KMS-11 (cell line): ENCODE measurements at regions not wholly inside any gene's neighbourhood (a gene's known extent, or its start where the extent isn't known, plus 50 kb on each side); places are given as distances from the start of the nearest gene placed in this dataset.

ENCODE experiments used
- H2AFZ ChIP-seq: fragments of 200-600 bp; sonication (generic); 2 replicates; pipeline ENCODE4 v1.6.1; 2016; ENCODE audit warnings: antibody characterized with exemption, mixed run types, low read depth
- H3K27ac ChIP-seq: fragments of 200-600 bp; sonication (generic); 2 replicates; pipeline ENCODE4 v1.6.1; 2016; ENCODE audit warnings: mild to moderate bottlenecking, mixed run types
- H3K27me3 ChIP-seq: fragments of 200-600 bp; sonication (generic); 2 replicates; pipeline ENCODE4 v1.6.1; 2017; ENCODE audit warnings: mild to moderate bottlenecking, low read depth, mixed run types, moderate library complexity; ENCODE audit not compliant: insufficient read depth
- H3K36me3 ChIP-seq: fragments of 200-600 bp; sonication (generic); 2 replicates; pipeline ENCODE4 v1.6.1; 2017; ENCODE audit warnings: mild to moderate bottlenecking, mixed run types; ENCODE audit not compliant: insufficient read depth
- H3K4me1 ChIP-seq: fragments of 200-600 bp; sonication (generic); 2 replicates; pipeline ENCODE4 v1.6.1; 2016; ENCODE audit warnings: mild to moderate bottlenecking, low read depth, mixed run types; ENCODE audit not compliant: poor library complexity, severe bottlenecking
- H3K4me2 ChIP-seq: fragments of 200-600 bp; sonication (generic); 2 replicates; pipeline ENCODE4 v1.7.0; 2016; ENCODE audit warnings: mild to moderate bottlenecking, mixed run types
- H3K4me3 ChIP-seq: fragments of 200-600 bp; sonication (generic); IDR thresholded peaks from 2 replicates; pipeline ENCODE4 v1.6.1; 2017; ENCODE audit warnings: low read depth, low read length, mixed read lengths; ENCODE audit not compliant: insufficient read depth
- H3K79me2 ChIP-seq: fragments of 200-600 bp; sonication (generic); 2 replicates; pipeline ENCODE4 v1.6.1; 2016; ENCODE audit warnings: low read depth, mixed run types; ENCODE audit not compliant: insufficient read depth
- H3K9ac ChIP-seq: fragments of 200-600 bp; sonication (generic); 2 replicates; pipeline ENCODE4 v1.6.1; 2016; ENCODE audit warnings: mild to moderate bottlenecking, mixed run types
- H4K20me1 ChIP-seq: fragments of 200-600 bp; sonication (generic); 2 replicates; pipeline ENCODE4 v1.6.1; 2016; ENCODE audit warnings: mild to moderate bottlenecking, mixed run types; ENCODE audit not compliant: insufficient read depth
- TF ChIP-seq, protein P1 (sequence below): fragments of 200-600 bp; sonication (generic); conservative IDR thresholded peaks from 2 replicates; pipeline ENCODE4 v1.6.1; 2017; ENCODE audit warnings: low read depth, mild to moderate bottlenecking, antibody characterized with exemption, low read length, moderate library complexity, mixed read lengths

DNA sequence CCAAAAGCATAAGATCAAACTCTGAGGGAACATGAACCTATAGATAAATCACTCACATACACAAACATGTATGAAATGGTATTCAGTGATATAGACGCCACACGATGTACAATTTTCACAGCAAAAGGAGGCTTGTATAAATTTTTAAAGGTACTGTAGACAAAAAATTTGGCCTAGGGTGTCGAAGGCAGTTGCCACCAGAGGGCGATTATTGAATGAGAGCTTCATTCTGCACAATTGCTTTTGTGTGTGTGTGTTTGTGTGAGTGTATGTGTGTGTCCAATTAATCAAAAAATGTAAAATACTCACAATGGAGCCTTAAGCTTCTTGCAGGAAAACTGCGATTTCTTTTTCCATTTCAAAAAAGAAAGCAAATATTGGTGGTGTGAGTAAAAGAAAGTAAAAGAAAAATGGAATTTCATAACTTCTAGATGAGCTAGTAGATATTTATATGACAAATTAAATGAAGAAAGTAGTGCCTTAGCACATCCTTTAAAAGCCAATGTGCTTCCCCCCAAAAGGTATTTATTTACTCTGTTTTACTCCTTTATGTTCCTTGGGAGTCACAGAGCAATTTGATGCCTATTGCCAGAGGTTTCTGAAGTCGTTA lies 800.1 kb downstream of the SATB2 start:
- H3K4me1 ChIP-seq: no peaks in the 10 kb centered on the region
- H3K27ac ChIP-seq: no peak overlapping the region
- H3K36me3 ChIP-seq: no peaks in the 10 kb centered on the region
- no peaks in the 10 kb centered on the region for H3K79me2 ChIP-seq
- H3K4me2 ChIP-seq: no peak overlapping the region
- H3K27me3 ChIP-seq: no peaks in the 10 kb centered on the region
- no peaks in the 10 kb centered on the region for H4K20me1 ChIP-seq
- TF ChIP-seq, protein P1, sequence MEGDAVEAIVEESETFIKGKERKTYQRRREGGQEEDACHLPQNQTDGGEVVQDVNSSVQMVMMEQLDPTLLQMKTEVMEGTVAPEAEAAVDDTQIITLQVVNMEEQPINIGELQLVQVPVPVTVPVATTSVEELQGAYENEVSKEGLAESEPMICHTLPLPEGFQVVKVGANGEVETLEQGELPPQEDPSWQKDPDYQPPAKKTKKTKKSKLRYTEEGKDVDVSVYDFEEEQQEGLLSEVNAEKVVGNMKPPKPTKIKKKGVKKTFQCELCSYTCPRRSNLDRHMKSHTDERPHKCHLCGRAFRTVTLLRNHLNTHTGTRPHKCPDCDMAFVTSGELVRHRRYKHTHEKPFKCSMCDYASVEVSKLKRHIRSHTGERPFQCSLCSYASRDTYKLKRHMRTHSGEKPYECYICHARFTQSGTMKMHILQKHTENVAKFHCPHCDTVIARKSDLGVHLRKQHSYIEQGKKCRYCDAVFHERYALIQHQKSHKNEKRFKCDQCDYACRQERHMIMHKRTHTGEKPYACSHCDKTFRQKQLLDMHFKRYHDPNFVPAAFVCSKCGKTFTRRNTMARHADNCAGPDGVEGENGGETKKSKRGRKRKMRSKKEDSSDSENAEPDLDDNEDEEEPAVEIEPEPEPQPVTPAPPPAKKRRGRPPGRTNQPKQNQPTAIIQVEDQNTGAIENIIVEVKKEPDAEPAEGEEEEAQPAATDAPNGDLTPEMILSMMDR: peak; percentile 60
- no peak overlapping the region for H3K4me3 ChIP-seq
- H3K9ac ChIP-seq: no peak overlapping the region
- H2AFZ ChIP-seq: no peak overlapping the region

DNA sequence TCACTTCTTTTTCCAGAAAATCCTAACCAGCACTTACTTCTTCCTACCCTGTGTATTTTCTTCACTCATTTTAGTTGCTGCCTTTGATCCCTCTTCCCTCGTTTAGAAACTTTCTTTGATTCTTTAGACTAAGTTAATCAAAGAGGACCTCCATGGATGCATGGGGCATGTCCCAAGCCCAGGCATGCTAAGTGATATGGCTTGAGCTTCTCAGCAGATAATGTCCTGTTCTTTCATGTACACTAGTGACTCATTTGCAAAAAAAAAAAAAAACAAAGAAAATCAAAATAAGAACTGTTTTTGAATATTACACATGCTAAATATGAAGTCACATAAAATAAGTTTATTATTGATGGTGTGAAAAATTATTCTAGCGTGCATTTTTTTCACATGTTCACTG lies 800.9 kb downstream of the SATB2 start:
- Histone ChIP-seq H3K36me3 (no peaks in the 10 kb centered on the region), H3K4me2 (no peak overlapping the region), H3K27ac (no peak overlapping the region), H3K4me1 (no peaks in the 10 kb centered on the region), H2AFZ (no peak overlapping the region), H3K27me3 (no peaks in the 10 kb centered on the region), H4K20me1 (no peaks in the 10 kb centered on the region), H3K9ac (no peak overlapping the region), H3K4me3 (no peak overlapping the region), H3K79me2 (no peaks in the 10 kb centered on the region)
- TF ChIP-seq, protein P1: no peak

DNA sequence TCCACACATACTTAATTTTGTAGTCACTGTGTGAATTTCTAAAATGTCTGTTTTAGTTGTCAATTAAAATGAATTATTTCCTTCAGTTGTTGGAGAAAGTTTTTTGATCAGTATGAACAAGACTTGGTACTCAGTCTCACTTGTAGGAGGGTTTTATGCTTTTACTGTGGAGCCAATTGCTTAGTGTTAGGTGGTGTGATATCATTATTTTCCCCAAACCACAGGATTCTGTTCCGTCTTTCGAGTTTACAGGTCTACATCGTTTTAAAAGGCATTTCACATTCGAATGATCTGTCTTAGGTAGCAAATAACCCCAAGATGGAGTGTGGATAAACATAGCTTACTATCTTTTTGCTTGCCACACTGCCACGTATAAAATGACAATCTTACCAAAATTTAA lies 803.1 kb downstream of the SATB2 start:
- TF ChIP-seq, protein P1: no peak
- Histone ChIP-seq H3K4me1 (no peaks in the 10 kb centered on the region), H4K20me1 (no peaks in the 10 kb centered on the region), H2AFZ (no peak overlapping the region), H3K27me3 (no peaks in the 10 kb centered on the region), H3K9ac (no peak overlapping the region), H3K79me2 (no peaks in the 10 kb centered on the region), H3K27ac (no peak overlapping the region), H3K36me3 (no peaks in the 10 kb centered on the region), H3K4me3 (no peak overlapping the region), H3K4me2 (no peak overlapping the region)

DNA sequence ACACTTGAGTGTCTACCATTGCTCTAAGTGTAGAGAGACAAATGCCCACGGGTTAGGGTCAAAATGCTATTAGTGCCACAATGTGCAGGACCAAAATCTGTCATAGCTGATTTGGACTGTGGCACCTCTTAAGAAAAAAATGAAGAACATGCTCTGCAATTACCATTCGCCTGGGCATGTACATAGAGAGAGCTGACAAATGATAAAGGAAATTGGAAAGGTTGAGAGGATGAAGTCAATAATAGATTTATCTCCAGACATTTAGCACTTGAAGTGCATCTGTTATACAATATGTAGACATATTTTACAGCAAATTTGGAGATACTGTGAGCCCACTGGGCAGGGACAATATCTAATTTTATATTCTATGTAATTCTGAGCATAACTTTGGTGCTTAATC lies 804.4 kb downstream of the SATB2 start:
- Histone ChIP-seq H3K4me1 (no peaks in the 10 kb centered on the region), H3K36me3 (no peaks in the 10 kb centered on the region), H3K4me2 (no peak overlapping the region), H2AFZ (no peak overlapping the region), H3K79me2 (no peaks in the 10 kb centered on the region), H3K27ac (no peak overlapping the region), H3K4me3 (no peak overlapping the region), H4K20me1 (no peaks in the 10 kb centered on the region), H3K9ac (no peak overlapping the region), H3K27me3 (no peaks in the 10 kb centered on the region)
- TF ChIP-seq, protein P1: no peak
